ENCODE measurements at regions not wholly inside any gene's neighbourhood (a gene's known extent, or its start where the extent isn't known, plus 50 kb on each side); places are given as distances from the start of the nearest gene placed in this dataset.
A peak's percentile ranks its signal among the peaks of the same experiment; 100 is the strongest.

GRCh38 chr18:11392292-11392691 is 217.1 kb upstream of the SLC35G4 start:
- no peaks in the 10 kb centered on the region for H3K36me3 ChIP-seq
- H3K4me1 ChIP-seq: no peaks in the 10 kb centered on the region
- no peaks in the 10 kb centered on the region for H3K9me3 ChIP-seq
- intact Hi-C loops (cut with DNase I; ENCODE audit: low total_unique reads): no loop called here
- no peak for DNase-seq
- 76 to 84% (median 78%) methylated on average over 6 of the region's 6 CpGs for WGBS, 5 donors
- no peak overlapping the region for H3K4me3 ChIP-seq
- no peaks in the 10 kb centered on the region for H3K27me3 ChIP-seq
- no peak overlapping the region for H3K27ac ChIP-seq
- TF ChIP-seq CTCF (IDR thresholded peaks at IDR 0.05) (no peak), EP300 (IDR thresholded peaks at IDR 0.05) (no peak), POLR2A (IDR thresholded peaks at IDR 0.05) (no peak), POLR2AphosphoS5 (IDR thresholded peaks at IDR 0.05) (no peak)

GRCh38 chr18:11391661-11392060 is 217.7 kb upstream of the SLC35G4 start:
- WGBS, 5 donors: 68 to 85% (median 76%) methylated on average over 6 of the region's 6 CpGs
- no peak for TF ChIP-seq EP300 (IDR thresholded peaks at IDR 0.05)
- no peak for TF ChIP-seq CTCF (IDR thresholded peaks at IDR 0.05)
- no peak for TF ChIP-seq POLR2AphosphoS5 (IDR thresholded peaks at IDR 0.05)
- no peak for TF ChIP-seq POLR2A (IDR thresholded peaks at IDR 0.05)
- intact Hi-C loops (cut with DNase I; ENCODE audit: low total_unique reads): no loop called here

GRCh38 chr18:11388755-11389680 is 220.4 kb upstream of the SLC35G4 start:
- TF ChIP-seq POLR2AphosphoS5 (IDR thresholded peaks at IDR 0.05) (no peak), POLR2A (IDR thresholded peaks at IDR 0.05) (no peak), EP300 (IDR thresholded peaks at IDR 0.05) (no peak)
- Histone ChIP-seq H3K9me3 (no peaks in the 10 kb centered on the region), H3K4me3 (no peak overlapping the region), H3K4me1 (no peaks in the 10 kb centered on the region), H3K36me3 (no peaks in the 10 kb centered on the region), H3K27ac (no peak overlapping the region), H3K27me3 (no peaks in the 10 kb centered on the region)
- 76 to 86% (median 81%) methylated on average over 10 of the region's 10 CpGs for WGBS, 5 donors
- intact Hi-C loops (cut with DNase I; ENCODE audit: low total_unique reads): no loop called here
- no peak for DNase-seq

More at GRCh38 chr18:11391661-11392060, 217.7 kb upstream of the SLC35G4 start:
- no peaks in the 10 kb centered on the region for H3K36me3 ChIP-seq
- H3K27me3 ChIP-seq: no peaks in the 10 kb centered on the region
- no peak for DNase-seq
- no peak overlapping the region for H3K27ac ChIP-seq
- no peaks in the 10 kb centered on the region for H3K4me1 ChIP-seq
- no peaks in the 10 kb centered on the region for H3K9me3 ChIP-seq
- H3K4me3 ChIP-seq: no peak overlapping the region

GRCh38 chr18:11387880-11388279 is 221.5 kb upstream of the SLC35G4 start:
- 25 to 47% (median 45%) methylated on average over 4 of the region's 4 CpGs for WGBS, 5 donors
- no peak overlapping the region for H3K4me3 ChIP-seq
- H3K9me3 ChIP-seq: no peaks in the 10 kb centered on the region
- H3K4me1 ChIP-seq: no peaks in the 10 kb centered on the region
- H3K27ac ChIP-seq: no peak overlapping the region
- intact Hi-C loops (cut with DNase I; ENCODE audit: low total_unique reads): no loop called here
- H3K36me3 ChIP-seq: no peaks in the 10 kb centered on the region
- DNase-seq: peak; percentile 37 to 44
- TF ChIP-seq CTCF (IDR thresholded peaks at IDR 0.05) (peak in 1 of 7 experiments; percentile 11), POLR2A (IDR thresholded peaks at IDR 0.05) (no peak)
- H3K27me3 ChIP-seq: no peaks in the 10 kb centered on the region

DNA sequence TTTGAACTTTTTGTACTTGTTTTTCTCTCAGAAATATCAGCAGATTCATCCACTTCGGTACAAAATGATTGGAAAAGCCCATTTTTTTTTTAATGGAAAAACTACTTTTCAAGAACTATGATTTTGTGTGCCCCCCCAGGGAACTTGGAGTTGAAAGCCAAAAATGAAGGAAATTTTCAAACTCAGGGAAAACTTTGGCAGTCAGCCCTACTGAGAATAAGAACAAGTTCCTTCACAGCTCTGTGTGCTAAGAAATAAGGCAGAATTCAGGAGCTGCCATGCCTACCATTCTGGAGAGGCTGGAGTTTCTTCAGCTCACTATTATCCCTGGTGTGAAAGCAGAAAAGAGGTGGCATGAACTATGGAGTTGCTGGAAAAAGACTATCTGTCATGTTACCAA is 226.0 kb upstream of the SLC35G4 start:
- 0 to 39% (median 0%) methylated on average over 1 of the region's 1 CpG for WGBS, 5 donors
- H3K36me3 ChIP-seq: no peaks in the 10 kb centered on the region
- H3K9me3 ChIP-seq: no peaks in the 10 kb centered on the region

More for the DNA sequence above, 226.0 kb upstream of the SLC35G4 start:
- DNase-seq: peak in 1 of 2 donors; percentile 28
- no peak overlapping the region for H3K4me3 ChIP-seq
- H3K4me1 ChIP-seq: no peaks in the 10 kb centered on the region
- no peaks in the 10 kb centered on the region for H3K27me3 ChIP-seq
- intact Hi-C loops (cut with DNase I; ENCODE audit: low total_unique reads): no loop called here
- no peak for TF ChIP-seq CTCF (IDR thresholded peaks at IDR 0.05)
- no peak for TF ChIP-seq POLR2AphosphoS5 (IDR thresholded peaks at IDR 0.05)
- no peak overlapping the region for H3K27ac ChIP-seq
